Tibial nerve (tissue), 4 donors: ENCODE measurements at regions not wholly inside any gene's neighbourhood (a gene's known extent, or its start where the extent isn't known, plus 50 kb on each side); places are given as distances from the start of the nearest gene placed in this dataset.

Experiments
- DNase-seq, 2 donors: peaks; one replicate each; pipeline ENCODE4 v3.0.0-alpha.2; 2019; ENCODE audit warnings: low spot score in 2 of 2
- H3K27ac ChIP-seq, 4 donors: fragments of 200-600 bp; sonication (generic) in 3 of 4; one replicate each; pipeline ENCODE4 v1.5.1; 2017 to 2019; ENCODE audit warnings: mild to moderate bottlenecking in 1 of 4
- H3K27me3 ChIP-seq, 2 donors: fragments of 200-600 bp; sonication (generic) in 1 of 2; one replicate each; pipeline versions ENCODE4 v1.5.1 to v1.6.0; 2017 to 2019
- H3K36me3 ChIP-seq, 3 donors: fragments of 200-600 bp; sonication (generic); one replicate each; pipeline ENCODE4 v1.5.1; 2018 to 2019
- H3K4me1 ChIP-seq, 4 donors: fragments of 200-600 bp; sonication (generic) in 3 of 4; one replicate each; pipeline ENCODE4 v1.5.1; 2017 to 2019
- H3K4me3 ChIP-seq, 4 donors: fragments of 200-600 bp; sonication (generic) in 3 of 4; one replicate each; pipeline ENCODE4 v1.5.1; 2017 to 2019; ENCODE audit warnings: mild to moderate bottlenecking in 1 of 4, moderate library complexity in 1 of 4
- H3K9me3 ChIP-seq, 4 donors: fragments of 200-600 bp; sonication (generic) in 3 of 4; one replicate each; pipeline ENCODE4 v1.5.1; 2017 to 2019
- CTCF ChIP-seq, 5 experiments: fragments of 200-600 bp in 3 of 5; fragments of 450-650 bp in 2 of 5; sonication (generic) in 3 of 5; IDR thresholded peaks; one replicate each; pipeline ENCODE4 v1.5.1; 2016 to 2019; ENCODE audit warnings: antibody characterized with exemption in 5 of 5, mild to moderate bottlenecking in 3 of 5, moderate library complexity in 2 of 5
- EP300 ChIP-seq, 2 donors: sonication (generic); formaldehyde crosslinking; IDR thresholded peaks; one replicate each; pipeline ENCODE4 v1.6.1; 2017; ENCODE audit warnings: antibody characterized with exemption in 2 of 2, mild to moderate bottlenecking in 1 of 2
- POLR2A ChIP-seq, 2 donors: fragments of 450-650 bp; IDR thresholded peaks; one replicate each; pipeline ENCODE4 v1.6.1; 2017; ENCODE audit warnings: antibody characterized with exemption in 2 of 2, mild to moderate bottlenecking in 2 of 2, moderate library complexity in 2 of 2
- WGBS, 2 donors: methylation state at CpG; one replicate each; pipeline ENCODE4 v1.1.5; 2018; 5-methylcytosine and 5-hydroxymethylcytosine counted together

- Histone ChIP-seq H3K36me3 (peaks cover 0 to 56% (median 3%) of the 10 kb centered on the region in 3 donors), H3K4me1 (peaks cover 0 to 14% (median 3%) of the 10 kb centered on the region in 4 donors), H3K27ac (peak overlapping the region in 1 of 4 donors; percentile 37), H3K4me3 (no peak overlapping the region), H3K27me3 (no peaks in the 10 kb centered on the region), H3K9me3 (peaks cover 0 to 20% (median 0%) of the 10 kb centered on the region in 4 donors)
- DNase-seq: no peak
- TF ChIP-seq CTCF (IDR thresholded peaks at IDR 0.05) (no peak), EP300 (IDR thresholded peaks at IDR 0.05) (no peak), POLR2A (IDR thresholded peaks at IDR 0.05) (no peak)
These were observed 184.5 kb upstream of the ADAMTS9 start for GRCh38 chr3:64872345-64872744.

- 54% methylated on average over 2 of the region's 2 CpGs for WGBS, 2 donors
- H3K27ac ChIP-seq: peak overlapping the region in 2 of 4 donors; percentile 34 to 37
- no peak overlapping the region for H3K4me3 ChIP-seq
- DNase-seq: no peak
- H3K36me3 ChIP-seq: peaks cover 0 to 59% (median 3%) of the 10 kb centered on the region in 3 donors
- H3K27me3 ChIP-seq: no peaks in the 10 kb centered on the region
- H3K9me3 ChIP-seq: peaks cover 0 to 20% (median 0%) of the 10 kb centered on the region in 4 donors
- peaks cover 0 to 14% (median 3%) of the 10 kb centered on the region in 4 donors for H3K4me1 ChIP-seq
- TF ChIP-seq CTCF (IDR thresholded peaks at IDR 0.05) (no peak), POLR2A (IDR thresholded peaks at IDR 0.05) (no peak), EP300 (IDR thresholded peaks at IDR 0.05) (no peak)
These were observed 184.0 kb upstream of the ADAMTS9 start for GRCh38 chr3:64871834-64872249.

GRCh38 chr3:64870876-64871646, 183.3 kb upstream of the ADAMTS9 start:
- H3K27me3 ChIP-seq: no peaks in the 10 kb centered on the region
- H3K4me1 ChIP-seq: peaks cover 0 to 14% (median 5%) of the 10 kb centered on the region in 4 donors
- peaks cover 0 to 20% (median 0%) of the 10 kb centered on the region in 4 donors for H3K9me3 ChIP-seq
- no peak for DNase-seq
- peak overlapping the region in 1 of 4 donors; percentile 37 for H3K27ac ChIP-seq
- TF ChIP-seq CTCF (IDR thresholded peaks at IDR 0.05) (no peak), POLR2A (IDR thresholded peaks at IDR 0.05) (no peak), EP300 (IDR thresholded peaks at IDR 0.05) (no peak)
- H3K36me3 ChIP-seq: peaks cover 0 to 59% (median 3%) of the 10 kb centered on the region in 3 donors
- 86 to 91% methylated on average over 4 of the region's 4 CpGs for WGBS, 2 donors
- H3K4me3 ChIP-seq: no peak overlapping the region

GRCh38 chr3:64867224-64867623, 179.4 kb upstream of the ADAMTS9 start:
- Histone ChIP-seq H3K9me3 (peaks cover 0 to 20% (median 0%) of the 10 kb centered on the region in 4 donors), H3K27me3 (no peaks in the 10 kb centered on the region), H3K4me3 (no peak overlapping the region), H3K4me1 (peaks cover 0 to 25% (median 4%) of the 10 kb centered on the region in 4 donors), H3K36me3 (peaks cover 0 to 33% (median 3%) of the 10 kb centered on the region in 3 donors), H3K27ac (no peak overlapping the region)
- TF ChIP-seq POLR2A (IDR thresholded peaks at IDR 0.05) (no peak), CTCF (IDR thresholded peaks at IDR 0.05) (no peak), EP300 (IDR thresholded peaks at IDR 0.05) (no peak)
- WGBS, 2 donors: 61 to 74% methylated on average over 2 of the region's 2 CpGs
- no peak for DNase-seq

GRCh38 chr3:64865839-64866570, 178.2 kb upstream of the ADAMTS9 start:
- WGBS, 2 donors: 50 to 51% methylated on average over 4 of the region's 4 CpGs
- Histone ChIP-seq H3K4me3 (no peak overlapping the region), H3K27ac (peak overlapping the region in 1 of 4 donors; percentile 41), H3K36me3 (peaks cover 0 to 33% (median 3%) of the 10 kb centered on the region in 3 donors), H3K4me1 (peaks cover 0 to 35% (median 5%) of the 10 kb centered on the region in 4 donors), H3K9me3 (peaks cover 0 to 20% (median 0%) of the 10 kb centered on the region in 4 donors), H3K27me3 (no peaks in the 10 kb centered on the region)
- DNase-seq: no peak
- TF ChIP-seq EP300 (IDR thresholded peaks at IDR 0.05) (no peak), CTCF (IDR thresholded peaks at IDR 0.05) (no peak), POLR2A (IDR thresholded peaks at IDR 0.05) (no peak)
